H9 (cell line): ENCODE measurements at regions not wholly inside any gene's neighbourhood (a gene's known extent, or its start where the extent isn't known, plus 50 kb on each side); places are given as distances from the start of the nearest gene placed in this dataset.

Experiments
- DNase-seq: peaks from one replicate; pipeline ENCODE4 v3.0.0-alpha.2; 2017
- H2AFZ ChIP-seq: one replicate; pipeline ENCODE4 v1.6.1; 2013; ENCODE audit warnings: mild to moderate bottlenecking, low read length, control low read depth, moderate library complexity
- H2AK5ac ChIP-seq: 2 replicates; pipeline ENCODE4 v1.6.1; 2013; ENCODE audit warnings: low read length, control low read depth, mixed read lengths; ENCODE audit not compliant: insufficient read length
- H2BK120ac ChIP-seq: one replicate; pipeline ENCODE4 v1.6.1; 2013; ENCODE audit warnings: low read depth, mild to moderate bottlenecking, low read length, control low read depth, inconsistent platforms; ENCODE audit not compliant: poor library complexity, severe bottlenecking
- H2BK12ac ChIP-seq: 2 replicates; pipeline ENCODE4 v1.6.1; 2013; ENCODE audit warnings: low read length, control low read depth, mixed read lengths, low read depth; ENCODE audit not compliant: insufficient read length
- H2BK15ac ChIP-seq: 2 replicates; pipeline ENCODE4 v1.6.1; 2013; ENCODE audit warnings: low read depth, low read length, control low read depth
- H2BK20ac ChIP-seq: one replicate; pipeline ENCODE4 v1.6.1; 2013; ENCODE audit warnings: low read depth, mild to moderate bottlenecking, low read length, control low read depth, inconsistent platforms; ENCODE audit not compliant: poor library complexity, severe bottlenecking
- H2BK5ac ChIP-seq: 2 replicates; pipeline ENCODE4 v1.6.1; 2013; ENCODE audit warnings: low read length, control low read depth, mixed read lengths; ENCODE audit not compliant: insufficient read length
- H3K14ac ChIP-seq: 2 replicates; pipeline ENCODE4 v1.6.1; 2013; ENCODE audit warnings: low read length, control low read depth; ENCODE audit not compliant: insufficient read depth
- H3K18ac ChIP-seq: 2 replicates; pipeline ENCODE4 v1.6.1; 2013; ENCODE audit warnings: low read depth, mild to moderate bottlenecking, mixed read lengths, low read length, control low read depth; ENCODE audit not compliant: insufficient read length
- H3K23ac ChIP-seq: 2 replicates; pipeline ENCODE4 v1.6.1; 2013; ENCODE audit warnings: low read length, control low read depth, mixed read lengths, low read depth; ENCODE audit not compliant: insufficient read length
- H3K23me2 ChIP-seq: 2 replicates; pipeline ENCODE4 v1.6.1; 2013; ENCODE audit warnings: low read depth, mild to moderate bottlenecking, mixed read lengths, low read length, control low read depth; ENCODE audit not compliant: insufficient read length, poor library complexity, severe bottlenecking
- H3K27ac ChIP-seq: 2 replicates; pipeline ENCODE4 v1.5.1; 2013; ENCODE audit warnings: low read length, control low read depth, mixed read lengths, low read depth; ENCODE audit not compliant: insufficient read length
- H3K27me3 ChIP-seq: 2 replicates; pipeline ENCODE4 v1.6.1; 2013; ENCODE audit warnings: low read length, control low read depth, inconsistent platforms; ENCODE audit not compliant: insufficient read depth
- H3K4ac ChIP-seq: 2 replicates; pipeline ENCODE4 v1.6.1; 2013; ENCODE audit warnings: low read depth, mild to moderate bottlenecking, control low read depth, inconsistent platforms, low read length, moderate library complexity
- H3K4me1 ChIP-seq: 2 replicates; pipeline ENCODE4 v1.6.1; 2013; ENCODE audit warnings: low read length, control low read depth, inconsistent platforms; ENCODE audit not compliant: insufficient read depth
- H3K4me2 ChIP-seq: 2 replicates; pipeline ENCODE4 v1.6.1; 2013; ENCODE audit warnings: low read length, control low read depth, mixed read lengths; ENCODE audit not compliant: insufficient read length, insufficient read depth
- H3K56ac ChIP-seq: 2 replicates; pipeline ENCODE4 v1.6.1; 2013; ENCODE audit warnings: low read depth, mild to moderate bottlenecking, mixed read lengths, low read length, control low read depth; ENCODE audit not compliant: insufficient read length
- H3K79me1 ChIP-seq: 2 replicates; pipeline ENCODE4 v1.6.1; 2013; ENCODE audit warnings: low read depth, mild to moderate bottlenecking, moderate library complexity, low read length, control low read depth, inconsistent platforms; ENCODE audit not compliant: insufficient read depth, poor library complexity, severe bottlenecking
- H3K79me2 ChIP-seq: 2 replicates; pipeline ENCODE4 v1.6.1; 2013; ENCODE audit warnings: low read length, control low read depth, inconsistent platforms; ENCODE audit not compliant: insufficient read depth
- H3K9ac ChIP-seq: 2 replicates; pipeline ENCODE4 v1.6.1; 2013; ENCODE audit warnings: low read length, control low read depth, mixed read lengths; ENCODE audit not compliant: insufficient read length; ENCODE audit errors: extremely low read depth
- H3K9me3 ChIP-seq: one replicate; pipeline ENCODE4 v1.6.1; 2013; ENCODE audit warnings: low read depth, low read length, inconsistent platforms; ENCODE audit not compliant: control insufficient read depth
- H3T11ph ChIP-seq: one replicate; pipeline ENCODE4 v1.6.1; 2013; ENCODE audit warnings: mild to moderate bottlenecking, low read length, control low read depth, inconsistent platforms
- H4K20me1 ChIP-seq: one replicate; pipeline ENCODE4 v1.6.1; 2013; ENCODE audit not compliant: control insufficient read depth, insufficient read length, insufficient read depth
- H4K5ac ChIP-seq: 2 replicates; pipeline ENCODE4 v1.6.1; 2013; ENCODE audit warnings: low read depth, mild to moderate bottlenecking, mixed read lengths, low read length, control low read depth; ENCODE audit not compliant: insufficient read length
- H4K8ac ChIP-seq: replicated peaks from 2 replicates; pipeline ENCODE4 v1.6.1; 2013; ENCODE audit warnings: low read length, control low read depth, mixed read lengths, low read depth; ENCODE audit not compliant: insufficient read length
- H4K91ac ChIP-seq: 2 replicates; pipeline ENCODE4 v1.6.1; 2013; ENCODE audit warnings: low read depth, mild to moderate bottlenecking, moderate library complexity, mixed read lengths, low read length, control low read depth; ENCODE audit not compliant: insufficient read length
- H3K27ac Mint-ChIP-seq, 3 experiments: 2 replicates in 2 of 3; 3 replicates in 1 of 3; pipeline ENCODE4 v1.8.0; 2020 to 2021; ENCODE audit warnings: mixed read lengths in 3 of 3, mild to moderate bottlenecking in 1 of 3, moderate library complexity in 1 of 3
- H3K27me3 Mint-ChIP-seq: 2 replicates; pipeline ENCODE4 v1.8.0; 2021; ENCODE audit warnings: low read depth, mild to moderate bottlenecking, moderate library complexity, mixed read lengths
- H3K36me3 Mint-ChIP-seq, 3 experiments: 2 replicates in 2 of 3; 3 replicates in 1 of 3; pipeline ENCODE4 v1.8.0; 2020 to 2021; ENCODE audit warnings: low read depth in 3 of 3, mixed read lengths in 3 of 3; ENCODE audit not compliant: insufficient read depth in 1 of 3
- H3K4me1 Mint-ChIP-seq, 2 experiments: 2 replicates each; pipeline ENCODE4 v1.8.0; 2020; ENCODE audit warnings: mixed read lengths in 2 of 2
- H3K4me3 Mint-ChIP-seq, 2 experiments: 2 replicates in 1 of 2; 3 replicates in 1 of 2; pipeline ENCODE4 v1.8.0; 2020 to 2021; ENCODE audit warnings: mild to moderate bottlenecking in 2 of 2, mixed read lengths in 2 of 2, moderate library complexity in 1 of 2
- H3K9me3 Mint-ChIP-seq, 2 experiments: 2 replicates in 1 of 2; 3 replicates in 1 of 2; pipeline ENCODE4 v1.8.0; 2020; ENCODE audit warnings: mild to moderate bottlenecking in 2 of 2, mixed read lengths in 2 of 2, moderate library complexity in 1 of 2
- CTCF ChIP-seq: fragments of 200-600 bp; sonication (generic); conservative IDR thresholded peaks from 3 replicates; pipeline ENCODE4 v1.8.0; 2021; ENCODE audit warnings: antibody characterized with exemption, mild to moderate bottlenecking
- WGBS: extraction: QIAGEN DNeasy Blood & Tissue Kit; methylation state at CpG from one replicate; pipeline ENCODE4 v1.1.7; 2013; ENCODE audit warnings: missing lambda C conversion rate, low lambda C conversion rate, mixed read lengths; ENCODE audit not compliant: insufficient read length; ENCODE audit errors: extremely low coverage; 5-methylcytosine and 5-hydroxymethylcytosine counted together

DNA sequence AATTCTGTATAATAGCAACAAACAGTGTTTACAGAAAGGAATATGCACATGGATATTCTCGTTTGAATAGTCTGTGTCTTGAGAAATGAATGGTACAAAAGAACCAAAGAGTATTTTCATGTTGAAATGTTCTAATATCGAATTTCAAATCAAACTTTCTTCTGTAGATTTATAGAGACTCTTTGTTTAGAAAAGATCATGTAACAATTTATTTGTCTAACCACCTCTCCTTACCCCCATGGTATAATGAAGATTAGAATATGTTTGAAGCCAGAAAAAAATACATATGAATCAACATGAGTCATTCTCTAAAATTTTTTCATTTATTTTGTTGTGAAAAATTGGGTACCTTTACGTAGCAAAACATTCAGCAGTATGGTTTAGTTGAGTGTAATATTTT lies 285.6 kb downstream of the PRR16 start:
- DNase-seq: no peak
- Histone ChIP-seq H3K9me3 (no peaks in the 10 kb centered on the region), H2BK15ac (no peak overlapping the region), H2BK20ac (no peak overlapping the region), H3K27me3 (no peaks in the 10 kb centered on the region), H3K79me2 (no peaks in the 10 kb centered on the region), H3K9ac (no peak overlapping the region), H3T11ph (no peak overlapping the region), H3K23ac (no peak overlapping the region), H3K79me1 (no peaks in the 10 kb centered on the region), H3K4ac (no peak overlapping the region), H3K23me2 (no peaks in the 10 kb centered on the region), H3K4me1 (no peaks in the 10 kb centered on the region), H2AFZ (no peak overlapping the region), H4K8ac (no peak overlapping the region), H4K5ac (no peak overlapping the region), H3K27ac (no peak overlapping the region), H4K20me1 (no peaks in the 10 kb centered on the region), H2BK5ac (no peak overlapping the region), H3K18ac (no peak overlapping the region), H3K14ac (no peak overlapping the region), H2AK5ac (no peak overlapping the region), H2BK120ac (no peak overlapping the region), H4K91ac (no peak overlapping the region), H3K4me2 (no peak overlapping the region), H3K56ac (no peak overlapping the region), H2BK12ac (no peak overlapping the region)
- H3K9me3 Mint-ChIP-seq: peaks cover 5% of the 10 kb centered on the region in 2 experiments; a peak in 3 of 5 replicates
- no peak for TF ChIP-seq CTCF
- peaks cover 5 to 8% of the 10 kb centered on the region in 2 experiments; a peak in 2 of 4 replicates for H3K4me1 Mint-ChIP-seq
- H3K27me3 Mint-ChIP-seq: no peaks in the 10 kb centered on the region
- H3K27ac Mint-ChIP-seq: no peak overlapping the region
- WGBS: no CpG with 5 or more reads among the region's 3 CpGs
- H3K4me3 Mint-ChIP-seq: no peak overlapping the region
- H3K36me3 Mint-ChIP-seq: peaks cover 2 to 8% (median 3%) of the 10 kb centered on the region in 3 experiments; a peak in 5 of 7 replicates
